Left lung (tissue), 4 donors: ENCODE measurements at regions not wholly inside any gene's neighbourhood (a gene's known extent, or its start where the extent isn't known, plus 50 kb on each side); places are given as distances from the start of the nearest gene placed in this dataset.

Source experiments
- ATAC-seq: fragments of 200-7000 bp; cut with Tn5 transposase; one replicate; pipeline ENCODE4 v1.9.1; 2020; ENCODE audit warnings: moderate library complexity
- DNase-seq, 4 donors: peaks; one replicate each; pipeline ENCODE4 v3.0.0-alpha.2; 2013 to 2020
- H3K27ac ChIP-seq, 2 donors: fragments of 200-600 bp; sonication (generic) in 1 of 2; one replicate each; pipeline versions ENCODE4 v1.5.0 to v1.8.0; 2020 to 2021
- H3K27me3 ChIP-seq, 2 donors: fragments of 200-600 bp; sonication (generic) in 1 of 2; one replicate each; pipeline versions ENCODE4 v1.5.0 to v1.8.0; 2020 to 2021
- H3K36me3 ChIP-seq, 2 donors: fragments of 200-600 bp; sonication (generic) in 1 of 2; one replicate each; pipeline versions ENCODE4 v1.5.0 to v1.8.0; 2020 to 2021
- H3K4me1 ChIP-seq, 2 donors: fragments of 200-600 bp; one replicate each; pipeline ENCODE4 v1.8.0; 2021
- H3K4me3 ChIP-seq, 2 donors: fragments of 200-600 bp; sonication (generic) in 1 of 2; one replicate each; pipeline versions ENCODE4 v1.5.0 to v1.8.0; 2020 to 2021; ENCODE audit warnings: mild to moderate bottlenecking in 1 of 2
- H3K9me3 ChIP-seq, 2 donors: fragments of 200-600 bp; sonication (generic) in 1 of 2; one replicate each; pipeline versions ENCODE4 v1.5.0 to v1.8.0; 2020 to 2021
- intact Hi-C, 2 donors: fragments of 100-400 bp; cut with DNase I; formaldehyde crosslinking; loops; one replicate each; pipeline versions ENCODE4 v1.11.2 to v1.14.2; 2022
- TF ChIP-seq, protein P1 (sequence below), 2 donors: fragments of 200-600 bp; sonication (generic) in 1 of 2; IDR thresholded peaks; one replicate each; pipeline versions ENCODE4 v1.5.0 to v1.8.0; 2021; ENCODE audit warnings: antibody characterized with exemption in 2 of 2
- donor health status: DM: no; HTN: yes; CAD: no.
- donor health status: DM: no; HTN: no; CAD: no.

DNA sequence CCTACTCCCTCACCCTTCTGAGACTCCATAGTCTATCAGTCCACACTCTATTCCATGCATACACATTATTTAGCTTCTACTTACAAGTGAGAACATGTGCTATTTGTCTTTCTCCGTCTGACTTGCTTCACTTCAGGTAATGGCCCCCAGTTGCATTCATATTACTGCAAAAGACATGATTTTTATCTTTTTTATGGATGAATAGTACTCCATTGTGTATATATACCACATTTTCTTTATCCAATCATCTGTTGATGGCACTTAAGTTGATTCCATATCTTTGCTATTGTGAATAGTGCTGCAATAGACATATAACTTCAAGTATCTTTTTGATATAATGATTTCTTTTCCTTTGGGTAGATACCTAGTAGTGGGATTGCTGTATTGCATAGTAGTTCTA, 171.8 kb downstream of the DACT1 start:
- no peak for ATAC-seq
- H3K27me3 ChIP-seq: no peaks in the 10 kb centered on the region
- no peak overlapping the region for H3K4me3 ChIP-seq
- DNase-seq: no peak
- TF ChIP-seq, protein P1, sequence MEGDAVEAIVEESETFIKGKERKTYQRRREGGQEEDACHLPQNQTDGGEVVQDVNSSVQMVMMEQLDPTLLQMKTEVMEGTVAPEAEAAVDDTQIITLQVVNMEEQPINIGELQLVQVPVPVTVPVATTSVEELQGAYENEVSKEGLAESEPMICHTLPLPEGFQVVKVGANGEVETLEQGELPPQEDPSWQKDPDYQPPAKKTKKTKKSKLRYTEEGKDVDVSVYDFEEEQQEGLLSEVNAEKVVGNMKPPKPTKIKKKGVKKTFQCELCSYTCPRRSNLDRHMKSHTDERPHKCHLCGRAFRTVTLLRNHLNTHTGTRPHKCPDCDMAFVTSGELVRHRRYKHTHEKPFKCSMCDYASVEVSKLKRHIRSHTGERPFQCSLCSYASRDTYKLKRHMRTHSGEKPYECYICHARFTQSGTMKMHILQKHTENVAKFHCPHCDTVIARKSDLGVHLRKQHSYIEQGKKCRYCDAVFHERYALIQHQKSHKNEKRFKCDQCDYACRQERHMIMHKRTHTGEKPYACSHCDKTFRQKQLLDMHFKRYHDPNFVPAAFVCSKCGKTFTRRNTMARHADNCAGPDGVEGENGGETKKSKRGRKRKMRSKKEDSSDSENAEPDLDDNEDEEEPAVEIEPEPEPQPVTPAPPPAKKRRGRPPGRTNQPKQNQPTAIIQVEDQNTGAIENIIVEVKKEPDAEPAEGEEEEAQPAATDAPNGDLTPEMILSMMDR (IDR thresholded peaks at IDR 0.05): no peak
- no peaks in the 10 kb centered on the region for H3K36me3 ChIP-seq
- no peaks in the 10 kb centered on the region for H3K9me3 ChIP-seq
- intact Hi-C loops: no loop called here
- no peak overlapping the region for H3K27ac ChIP-seq
- H3K4me1 ChIP-seq: peaks cover 0 to 9% of the 10 kb centered on the region in 2 donors

DNA sequence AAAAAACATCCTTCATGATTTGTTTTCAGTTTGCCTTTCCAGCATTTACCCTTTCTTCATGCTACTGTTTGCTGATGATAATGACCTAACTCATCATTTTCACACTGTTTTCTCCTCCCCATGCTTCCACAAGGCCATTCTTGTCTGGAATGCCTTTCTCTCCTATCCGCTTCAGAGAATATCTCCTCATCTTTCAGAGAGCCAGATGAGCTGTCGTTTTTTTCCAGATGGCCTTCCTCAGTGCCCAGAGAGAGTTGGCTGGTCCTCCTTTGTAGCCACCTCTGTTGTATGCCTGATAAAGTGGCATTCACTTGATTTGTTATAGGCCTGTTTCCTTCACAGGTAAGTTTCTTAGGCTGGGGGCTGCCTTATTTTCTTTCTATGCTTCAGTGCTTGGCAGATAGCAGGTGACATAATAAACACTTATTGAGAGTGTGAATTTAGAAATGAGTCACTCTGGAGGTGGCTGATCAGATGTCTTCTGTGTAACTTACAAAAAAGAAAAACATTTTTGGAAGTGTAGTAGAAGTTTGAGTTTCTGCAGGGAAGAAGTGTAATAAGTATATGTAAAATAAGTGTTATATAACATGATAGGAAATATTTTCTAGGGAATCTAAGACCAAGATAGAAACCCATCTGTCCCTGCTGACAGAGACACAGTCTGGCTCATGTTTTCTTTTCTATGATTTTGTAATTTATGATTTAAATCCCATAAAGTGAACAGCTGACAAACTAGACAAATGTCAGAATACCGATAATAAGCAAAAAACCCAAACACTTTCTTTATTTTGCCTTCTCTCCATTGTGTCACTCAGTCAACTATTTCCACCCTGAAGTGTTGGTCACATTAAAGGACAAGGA, 174.5 kb downstream of the DACT1 start:
- TF ChIP-seq, protein P1 (IDR thresholded peaks at IDR 0.05): no peak
- no peaks in the 10 kb centered on the region for H3K9me3 ChIP-seq
- H3K4me3 ChIP-seq: no peak overlapping the region
- intact Hi-C loops: no loop called here
- H3K27me3 ChIP-seq: no peaks in the 10 kb centered on the region
- peaks cover 0 to 9% of the 10 kb centered on the region in 2 donors for H3K4me1 ChIP-seq
- DNase-seq: no peak
- no peak overlapping the region for H3K27ac ChIP-seq
- no peak for ATAC-seq
- H3K36me3 ChIP-seq: no peaks in the 10 kb centered on the region

DNA sequence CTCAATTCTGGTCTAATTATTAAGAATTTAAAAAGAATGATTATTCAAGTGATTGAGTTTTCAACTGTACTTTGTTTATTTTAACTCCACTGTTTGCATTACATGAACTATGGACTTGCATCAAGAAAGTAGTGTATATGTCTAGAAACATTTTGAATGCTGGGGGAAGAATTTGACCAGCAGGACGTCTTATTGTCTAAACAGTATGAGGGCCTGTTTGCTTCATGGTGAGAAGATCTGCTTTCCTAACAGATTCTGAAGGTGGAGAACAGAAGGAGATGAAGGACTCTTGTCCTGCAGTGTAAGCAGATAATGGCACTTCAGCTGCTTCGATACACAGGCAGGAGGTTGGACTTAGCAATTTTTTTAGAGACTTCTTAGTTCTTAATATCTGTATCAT, 176.0 kb downstream of the DACT1 start:
- Histone ChIP-seq H3K27me3 (no peaks in the 10 kb centered on the region), H3K36me3 (no peaks in the 10 kb centered on the region), H3K9me3 (no peaks in the 10 kb centered on the region), H3K4me1 (peaks cover 0 to 9% of the 10 kb centered on the region in 2 donors), H3K4me3 (no peak overlapping the region), H3K27ac (no peak overlapping the region)
- intact Hi-C loops: no loop called here
- TF ChIP-seq, protein P1 (IDR thresholded peaks at IDR 0.05): no peak
- no peak for DNase-seq
- ATAC-seq: no peak

DNA sequence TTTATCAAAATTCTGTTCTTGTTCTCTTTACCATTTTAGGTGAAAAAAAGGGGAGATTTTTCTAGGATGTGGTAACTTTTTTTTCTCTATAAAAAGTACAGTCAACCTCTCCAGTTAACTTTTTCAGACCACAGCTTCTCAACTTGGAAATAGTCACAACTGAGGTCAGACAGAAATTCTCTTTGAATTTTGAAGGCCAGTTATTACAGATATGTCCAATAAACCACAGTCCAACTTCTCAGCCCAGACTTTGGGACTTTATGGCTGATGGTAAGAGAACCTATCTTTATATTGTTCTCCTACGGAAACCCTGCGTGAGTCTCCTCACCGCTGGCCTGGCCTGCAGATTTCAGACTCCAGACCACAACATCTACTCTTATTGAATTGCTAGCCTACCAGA, 176.7 kb downstream of the DACT1 start:
- Histone ChIP-seq H3K27ac (no peak overlapping the region), H3K4me1 (peaks cover 0 to 9% of the 10 kb centered on the region in 2 donors), H3K4me3 (no peak overlapping the region), H3K36me3 (no peaks in the 10 kb centered on the region), H3K9me3 (no peaks in the 10 kb centered on the region), H3K27me3 (no peaks in the 10 kb centered on the region)
- no peak for DNase-seq
- TF ChIP-seq, protein P1 (IDR thresholded peaks at IDR 0.05): no peak
- ATAC-seq: no peak
- intact Hi-C loops: no loop called here

DNA sequence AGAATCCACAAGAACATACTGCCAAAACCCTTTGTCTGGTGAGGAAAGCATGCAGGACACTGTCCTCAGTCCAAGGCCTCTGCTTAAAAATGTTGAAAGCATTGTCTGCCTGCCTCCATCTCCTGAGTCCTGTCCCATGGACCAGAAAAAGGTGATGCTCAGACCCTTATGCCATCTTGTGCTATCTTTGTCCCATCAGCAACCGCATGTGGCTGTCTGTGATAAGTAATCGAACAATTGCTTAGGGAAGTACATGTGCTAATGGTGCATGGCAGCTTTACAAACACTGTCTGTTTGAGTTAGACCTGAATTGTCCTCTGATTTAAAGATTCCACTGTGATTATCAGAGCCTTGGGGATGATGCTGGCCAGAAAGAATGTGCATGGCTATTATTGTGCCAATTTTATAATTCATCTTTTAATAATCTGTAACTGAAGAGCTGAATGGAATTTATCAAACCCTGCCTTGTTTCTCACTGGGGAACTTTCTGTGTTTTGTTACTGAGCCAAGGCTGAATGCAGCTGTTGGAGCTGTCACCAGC, 177.5 kb downstream of the DACT1 start:
- no peak for ATAC-seq
- no peak overlapping the region for H3K27ac ChIP-seq
- H3K4me3 ChIP-seq: no peak overlapping the region
- intact Hi-C loops: no loop called here
- H3K36me3 ChIP-seq: no peaks in the 10 kb centered on the region
- H3K4me1 ChIP-seq: peaks cover 0 to 9% of the 10 kb centered on the region in 2 donors
- H3K9me3 ChIP-seq: no peaks in the 10 kb centered on the region
- TF ChIP-seq, protein P1 (IDR thresholded peaks at IDR 0.05): no peak
- no peak for DNase-seq
- H3K27me3 ChIP-seq: no peaks in the 10 kb centered on the region
